Chondrocyte (in vitro differentiated cells): ENCODE measurements at regions not wholly inside any gene's neighbourhood (a gene's known extent, or its start where the extent isn't known, plus 50 kb on each side); places are given as distances from the start of the nearest gene placed in this dataset.

ENCODE experiments used
- DNase-seq: peaks from one replicate; pipeline ENCODE4 v3.0.0; 2021; ENCODE audit warnings: mixed read lengths, low spot score
- H3K27ac Mint-ChIP-seq: one replicate; pipeline ENCODE4 v1.8.0; 2021; ENCODE audit warnings: mild to moderate bottlenecking, moderate library complexity, mixed read lengths; ENCODE audit not compliant: unreplicated experiment
- H3K27me3 Mint-ChIP-seq: 2 replicates; pipeline ENCODE4 v1.8.0; 2021; ENCODE audit warnings: low read depth, mixed read lengths
- H3K36me3 Mint-ChIP-seq: 2 replicates; pipeline ENCODE4 v1.8.0; 2021; ENCODE audit warnings: low read depth, mixed read lengths
- H3K4me1 Mint-ChIP-seq: 2 replicates; pipeline ENCODE4 v1.8.0; 2021; ENCODE audit warnings: low read depth, mild to moderate bottlenecking, mixed read lengths
- H3K4me3 Mint-ChIP-seq: one replicate; pipeline ENCODE4 v1.8.0; 2021; ENCODE audit warnings: mild to moderate bottlenecking, moderate library complexity, mixed read lengths; ENCODE audit not compliant: unreplicated experiment
- H3K9me3 Mint-ChIP-seq: 2 replicates; pipeline ENCODE4 v1.8.0; 2021; ENCODE audit warnings: low read depth, mixed read lengths
- TF ChIP-seq, protein P1 (sequence below): fragments of 200-600 bp; sonication (generic); IDR thresholded peaks from 2 replicates; pipeline ENCODE4 v1.5.0; 2021; ENCODE audit warnings: antibody characterized with exemption, mild to moderate bottlenecking, moderate library complexity

DNA sequence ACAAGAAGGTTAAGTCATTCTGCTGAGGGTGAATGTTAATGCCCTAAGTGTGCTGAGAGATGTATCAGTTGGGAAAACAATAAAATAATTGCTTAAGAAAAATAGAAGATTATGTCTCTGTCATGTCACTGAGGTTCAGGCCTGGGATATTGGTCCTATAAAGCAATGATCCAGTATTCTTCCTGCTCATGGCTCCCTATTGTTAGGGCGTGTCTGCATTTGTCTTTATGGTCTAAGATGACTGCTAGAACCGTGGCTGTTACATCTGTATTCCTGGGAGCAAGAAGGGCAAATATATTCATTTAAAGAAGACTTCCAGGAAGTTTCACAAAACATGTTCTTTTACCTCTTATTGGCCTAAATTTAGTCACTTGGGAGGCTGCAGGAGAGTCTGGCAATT lies 125.0 kb downstream of the KCNE4 start:
- Mint-ChIP-seq H3K27me3 (no peaks in the 10 kb centered on the region), H3K9me3 (no peaks in the 10 kb centered on the region), H3K27ac (no peak overlapping the region)

DNA sequence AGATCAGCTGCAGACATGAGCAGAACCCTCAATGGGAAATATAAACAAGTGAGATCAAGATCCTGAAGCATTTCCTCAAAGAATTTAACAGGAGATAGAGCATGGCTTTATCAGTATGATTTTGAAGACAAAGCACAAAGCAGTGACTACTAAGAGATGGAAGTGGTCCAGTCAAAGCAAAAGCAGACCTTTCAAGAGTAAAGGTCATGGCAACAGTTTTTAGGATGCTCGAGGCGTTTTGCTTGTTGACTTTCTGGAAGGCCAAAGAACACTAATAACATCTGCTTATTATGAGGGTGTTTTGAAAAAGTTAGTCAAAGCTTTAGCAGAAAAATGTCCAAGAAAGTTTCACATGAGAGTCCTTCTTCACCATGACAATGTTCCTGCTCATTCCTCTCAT lies 128.5 kb downstream of the KCNE4 start:
- no peaks in the 10 kb centered on the region for H3K9me3 Mint-ChIP-seq
- H3K36me3 Mint-ChIP-seq: no peaks in the 10 kb centered on the region
- H3K4me1 Mint-ChIP-seq: no peaks in the 10 kb centered on the region
- no peak overlapping the region for H3K4me3 Mint-ChIP-seq
- TF ChIP-seq, protein P1, sequence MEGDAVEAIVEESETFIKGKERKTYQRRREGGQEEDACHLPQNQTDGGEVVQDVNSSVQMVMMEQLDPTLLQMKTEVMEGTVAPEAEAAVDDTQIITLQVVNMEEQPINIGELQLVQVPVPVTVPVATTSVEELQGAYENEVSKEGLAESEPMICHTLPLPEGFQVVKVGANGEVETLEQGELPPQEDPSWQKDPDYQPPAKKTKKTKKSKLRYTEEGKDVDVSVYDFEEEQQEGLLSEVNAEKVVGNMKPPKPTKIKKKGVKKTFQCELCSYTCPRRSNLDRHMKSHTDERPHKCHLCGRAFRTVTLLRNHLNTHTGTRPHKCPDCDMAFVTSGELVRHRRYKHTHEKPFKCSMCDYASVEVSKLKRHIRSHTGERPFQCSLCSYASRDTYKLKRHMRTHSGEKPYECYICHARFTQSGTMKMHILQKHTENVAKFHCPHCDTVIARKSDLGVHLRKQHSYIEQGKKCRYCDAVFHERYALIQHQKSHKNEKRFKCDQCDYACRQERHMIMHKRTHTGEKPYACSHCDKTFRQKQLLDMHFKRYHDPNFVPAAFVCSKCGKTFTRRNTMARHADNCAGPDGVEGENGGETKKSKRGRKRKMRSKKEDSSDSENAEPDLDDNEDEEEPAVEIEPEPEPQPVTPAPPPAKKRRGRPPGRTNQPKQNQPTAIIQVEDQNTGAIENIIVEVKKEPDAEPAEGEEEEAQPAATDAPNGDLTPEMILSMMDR: no peak
- DNase-seq: no peak
- H3K27me3 Mint-ChIP-seq: no peaks in the 10 kb centered on the region
- H3K27ac Mint-ChIP-seq: no peak overlapping the region

More for the DNA sequence above, 125.0 kb downstream of the KCNE4 start:
- Mint-ChIP-seq H3K4me3 (no peak overlapping the region), H3K36me3 (no peaks in the 10 kb centered on the region), H3K4me1 (no peaks in the 10 kb centered on the region)
- DNase-seq: no peak
- TF ChIP-seq, protein P1: no peak

DNA sequence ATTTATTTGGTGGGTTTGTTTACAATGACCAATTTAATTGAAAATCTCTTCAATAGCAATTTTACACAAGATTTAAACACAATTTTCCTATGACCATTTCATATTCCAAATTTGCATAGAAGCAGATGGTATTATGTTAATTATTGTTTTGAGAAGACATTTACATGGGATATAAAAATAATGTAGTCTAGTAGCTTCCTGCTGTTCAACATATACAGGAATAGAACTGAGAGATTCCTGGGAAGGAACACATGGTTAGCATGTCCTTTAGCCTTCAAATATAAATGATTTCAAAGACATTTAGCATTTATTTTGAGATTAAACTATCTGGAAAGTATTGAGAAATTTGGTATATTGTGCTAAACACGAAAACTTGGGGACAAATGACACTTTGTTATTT lies 129.6 kb downstream of the KCNE4 start:
- Mint-ChIP-seq H3K27ac (no peak overlapping the region), H3K4me3 (no peak overlapping the region), H3K27me3 (no peaks in the 10 kb centered on the region), H3K36me3 (no peaks in the 10 kb centered on the region), H3K4me1 (no peaks in the 10 kb centered on the region), H3K9me3 (no peaks in the 10 kb centered on the region)
- TF ChIP-seq, protein P1: no peak
- no peak for DNase-seq

DNA sequence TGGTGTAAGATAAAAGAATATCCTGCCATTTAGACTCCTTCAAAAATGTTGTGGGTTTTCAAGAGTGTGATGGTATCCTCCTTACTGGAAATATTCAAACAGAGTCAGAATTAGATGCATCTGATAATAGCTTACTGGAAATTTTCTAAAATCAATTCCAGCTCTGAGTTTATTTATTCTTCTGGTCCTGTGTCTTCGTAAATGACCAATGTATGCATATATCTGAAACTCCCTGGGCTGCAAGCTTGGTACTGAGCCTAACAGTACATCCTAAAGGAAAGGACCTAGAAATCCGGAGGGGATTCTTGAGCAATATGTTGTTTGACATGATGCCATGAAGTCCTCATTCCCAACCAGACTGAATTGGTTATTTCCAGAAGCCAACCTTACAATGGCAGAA lies 130.4 kb downstream of the KCNE4 start:
- H3K27ac Mint-ChIP-seq: no peak overlapping the region
- no peaks in the 10 kb centered on the region for H3K36me3 Mint-ChIP-seq

DNA sequence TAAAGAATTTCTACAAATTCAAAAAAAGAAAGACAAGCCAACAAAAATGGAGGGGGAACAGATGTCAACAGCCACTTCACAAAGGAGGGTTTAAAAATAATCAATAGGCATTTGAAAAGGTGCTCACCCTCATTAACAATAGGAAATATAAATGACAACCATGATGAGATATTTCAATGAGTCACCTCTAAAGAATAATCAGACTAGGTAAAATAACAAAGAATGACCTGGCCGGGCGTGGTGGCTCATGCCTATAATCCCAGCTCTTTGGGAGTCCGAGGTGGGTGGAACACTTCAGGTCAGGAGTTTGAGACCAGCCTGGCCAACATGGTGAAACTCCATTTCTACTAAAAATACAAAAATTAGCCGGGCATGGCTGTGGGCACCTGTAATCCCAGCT lies 133.6 kb downstream of the KCNE4 start:
- DNase-seq: no peak
- Mint-ChIP-seq H3K27me3 (no peaks in the 10 kb centered on the region), H3K36me3 (no peaks in the 10 kb centered on the region), H3K4me1 (no peaks in the 10 kb centered on the region), H3K4me3 (no peak overlapping the region), H3K9me3 (no peaks in the 10 kb centered on the region), H3K27ac (no peak overlapping the region)
- TF ChIP-seq, protein P1: no peak

More for the DNA sequence above, 130.4 kb downstream of the KCNE4 start:
- no peaks in the 10 kb centered on the region for H3K4me1 Mint-ChIP-seq
- TF ChIP-seq, protein P1: no peak
- no peak for DNase-seq
- H3K27me3 Mint-ChIP-seq: no peaks in the 10 kb centered on the region
- H3K9me3 Mint-ChIP-seq: no peaks in the 10 kb centered on the region
- no peak overlapping the region for H3K4me3 Mint-ChIP-seq
